ENCODE measurements at regions not wholly inside any gene's neighbourhood (a gene's known extent, or its start where the extent isn't known, plus 50 kb on each side); places are given as distances from the start of the nearest gene placed in this dataset.

DNA sequence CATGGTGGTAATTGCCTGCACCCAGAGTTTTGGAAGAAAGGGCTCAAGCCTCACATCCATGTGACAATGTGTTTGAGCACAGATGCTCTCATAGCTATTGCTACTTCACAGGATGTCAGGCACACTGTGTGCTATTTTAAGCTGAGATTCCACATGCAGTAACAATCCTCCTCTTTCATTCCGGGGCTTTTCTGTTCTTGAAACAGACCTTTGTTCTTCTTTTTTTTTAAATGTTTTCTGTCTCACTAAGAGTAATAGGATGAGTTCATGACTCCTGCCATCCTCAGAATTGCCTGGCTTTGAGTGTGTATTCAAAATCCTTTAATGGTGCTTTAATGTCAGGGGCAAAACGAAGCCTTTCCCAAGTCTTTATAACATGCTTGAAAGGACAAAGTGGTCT, 198.9 kb downstream of the ABCC12 start:
- no peaks in the 10 kb centered on the region for H3K27me3 Mint-ChIP-seq
- no peak overlapping the region for H3K4me3 Mint-ChIP-seq (ENCODE audit: low read depth)
- no peak for TF ChIP-seq CTCF (IDR thresholded peaks at IDR 0.05; ENCODE audit: unreplicated experiment)
- peaks cover 16% of the 10 kb centered on the region for H3K4me1 Mint-ChIP-seq (ENCODE audit: low read depth)
- no peak overlapping the region for H3K27ac Mint-ChIP-seq
- H3K36me3 Mint-ChIP-seq (ENCODE audit: insufficient read depth): no peaks in the 10 kb centered on the region
- H3K9me3 Mint-ChIP-seq (ENCODE audit: low read depth): no peaks in the 10 kb centered on the region
- no peak for DNase-seq (ENCODE audit: low spot score, unreplicated experiment)

DNA sequence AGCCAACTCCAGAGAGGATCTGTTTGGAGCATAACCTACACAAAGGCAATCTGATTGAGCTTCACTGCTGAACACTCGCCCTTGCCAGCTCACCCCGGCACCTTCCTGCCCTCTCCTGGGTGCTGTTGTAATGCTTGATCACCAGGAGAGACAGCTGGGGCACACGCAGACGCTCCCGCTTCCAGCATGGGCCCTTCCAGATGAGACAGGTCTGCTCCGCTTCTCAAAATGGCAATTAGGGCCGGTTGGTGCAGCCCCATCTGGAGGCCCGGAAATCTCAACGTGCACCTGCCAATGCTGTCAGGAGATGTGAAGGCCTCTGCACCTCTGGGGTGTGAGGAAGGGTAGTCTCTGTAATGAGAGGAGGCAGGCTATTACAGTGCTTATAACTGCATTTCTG, 206.1 kb downstream of the ABCC12 start:
- Mint-ChIP-seq H3K9me3 (ENCODE audit: low read depth) (peaks cover 3% of the 10 kb centered on the region), H3K36me3 (ENCODE audit: insufficient read depth) (no peaks in the 10 kb centered on the region), H3K27ac (no peak overlapping the region), H3K4me1 (ENCODE audit: low read depth) (peaks cover 2% of the 10 kb centered on the region), H3K4me3 (ENCODE audit: low read depth) (no peak overlapping the region), H3K27me3 (no peaks in the 10 kb centered on the region)
- TF ChIP-seq CTCF (IDR thresholded peaks at IDR 0.05; ENCODE audit: unreplicated experiment): no peak
- no peak for DNase-seq (ENCODE audit: low spot score, unreplicated experiment)

DNA sequence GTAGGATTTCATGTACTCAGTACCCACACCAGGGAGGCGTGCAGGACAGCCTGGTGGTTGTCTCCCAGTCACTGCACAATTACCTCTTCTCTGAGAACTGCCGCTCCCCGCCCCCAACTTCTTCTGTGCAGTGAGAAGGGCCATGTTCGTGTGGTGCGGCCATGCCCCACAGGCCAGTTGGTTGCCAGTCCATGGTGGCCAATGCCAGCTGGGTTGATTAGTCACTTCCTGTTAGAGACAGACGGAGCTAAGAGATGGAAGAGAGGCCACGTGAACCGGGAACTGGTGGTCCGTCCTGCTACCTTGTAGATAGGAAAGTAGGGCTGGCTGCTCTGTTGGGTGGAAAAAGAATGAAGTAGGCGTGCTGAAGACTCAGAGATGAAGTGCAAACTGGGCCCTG, 206.5 kb downstream of the ABCC12 start:
- no peak overlapping the region for H3K4me3 Mint-ChIP-seq (ENCODE audit: low read depth)
- no peak overlapping the region for H3K27ac Mint-ChIP-seq
- H3K4me1 Mint-ChIP-seq (ENCODE audit: low read depth): peaks cover 2% of the 10 kb centered on the region
- DNase-seq (ENCODE audit: low spot score, unreplicated experiment): no peak
- no peaks in the 10 kb centered on the region for H3K36me3 Mint-ChIP-seq (ENCODE audit: insufficient read depth)
- TF ChIP-seq CTCF (IDR thresholded peaks at IDR 0.05; ENCODE audit: unreplicated experiment): no peak
- peaks cover 3% of the 10 kb centered on the region for H3K9me3 Mint-ChIP-seq (ENCODE audit: low read depth)
- no peaks in the 10 kb centered on the region for H3K27me3 Mint-ChIP-seq

DNA sequence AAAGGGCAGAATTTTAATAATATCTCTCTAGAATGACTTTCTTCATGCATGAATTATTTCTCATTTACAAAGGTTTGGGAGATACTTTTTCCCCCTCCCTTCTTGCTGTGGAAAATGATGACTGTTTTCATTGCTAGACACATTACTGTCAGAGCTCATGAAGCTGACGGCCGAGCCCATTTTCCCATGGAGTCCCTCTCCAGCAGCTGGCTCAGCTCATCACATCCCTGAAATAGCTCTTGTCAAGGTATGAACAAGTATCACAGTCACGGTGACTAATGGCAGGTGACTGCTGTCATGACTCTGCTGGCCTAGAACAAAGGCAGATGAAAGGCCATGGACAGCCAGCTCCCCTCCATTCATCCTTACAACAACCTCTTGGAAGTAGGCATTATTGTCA, 208.1 kb downstream of the ABCC12 start:
- Mint-ChIP-seq H3K36me3 (ENCODE audit: insufficient read depth) (no peaks in the 10 kb centered on the region), H3K9me3 (ENCODE audit: low read depth) (peaks cover 3% of the 10 kb centered on the region), H3K4me3 (ENCODE audit: low read depth) (no peak overlapping the region), H3K27ac (no peak overlapping the region), H3K27me3 (peaks cover 3% of the 10 kb centered on the region), H3K4me1 (ENCODE audit: low read depth) (no peaks in the 10 kb centered on the region)
- no peak for TF ChIP-seq CTCF (IDR thresholded peaks at IDR 0.05; ENCODE audit: unreplicated experiment)
- no peak for DNase-seq (ENCODE audit: low spot score, unreplicated experiment)

- Mint-ChIP-seq H3K36me3 (ENCODE audit: insufficient read depth) (no peaks in the 10 kb centered on the region), H3K4me3 (ENCODE audit: low read depth) (no peak overlapping the region), H3K27ac (no peak overlapping the region), H3K9me3 (ENCODE audit: low read depth) (peaks cover 3% of the 10 kb centered on the region), H3K27me3 (peaks cover 6% of the 10 kb centered on the region), H3K4me1 (ENCODE audit: low read depth) (no peaks in the 10 kb centered on the region)
- DNase-seq (ENCODE audit: low spot score, unreplicated experiment): no peak
- TF ChIP-seq CTCF (IDR thresholded peaks at IDR 0.05; ENCODE audit: unreplicated experiment): no peak
These were observed 209.7 kb downstream of the ABCC12 start for GRCh38 chr16:47946092-47946491.

Data from progenitor cell of endocrine pancreas (in vitro differentiated cells).